ENCODE measurements at regions not wholly inside any gene's neighbourhood (a gene's known extent, or its start where the extent isn't known, plus 50 kb on each side); places are given as distances from the start of the nearest gene placed in this dataset.

GRCh38 chr7:10038351-10038750 is 935.3 kb upstream of the PHF14 start:
- DNase-seq = no peak

- DNase-seq = no peak
Observed at GRCh38 chr7:10040674-10041073, 933.0 kb upstream of the PHF14 start.

- DNase-seq = no peak
Observed at GRCh38 chr7:10070899-10071298, 902.8 kb upstream of the PHF14 start.

GRCh38 chr7:10075866-10076265 is 897.8 kb upstream of the PHF14 start:
- DNase-seq = no peak

- no peak for DNase-seq
Observed at GRCh38 chr7:10076660-10077300, 896.9 kb upstream of the PHF14 start.

GRCh38 chr7:10079572-10079971 is 894.1 kb upstream of the PHF14 start:
- DNase-seq = no peak

- no peak for DNase-seq
Observed at GRCh38 chr7:10082896-10083295, 890.8 kb upstream of the PHF14 start.

GRCh38 chr7:10083766-10084165 is 889.9 kb upstream of the PHF14 start:
- DNase-seq = no peak

- DNase-seq = no peak
Observed at GRCh38 chr7:10085231-10085630, 888.4 kb upstream of the PHF14 start.

- no peak for DNase-seq
Observed at GRCh38 chr7:10100572-10100971, 873.1 kb upstream of the PHF14 start.

- DNase-seq = no peak
Observed at GRCh38 chr7:10101351-10101750, 872.3 kb upstream of the PHF14 start.

- no peak for DNase-seq
Observed at GRCh38 chr7:10104292-10104691, 869.4 kb upstream of the PHF14 start.

GRCh38 chr7:10106609-10107008 is 867.1 kb upstream of the PHF14 start:
- DNase-seq = no peak

- no peak for DNase-seq
Observed at GRCh38 chr7:10116511-10116910, 857.2 kb upstream of the PHF14 start.

- no peak for DNase-seq
Observed at GRCh38 chr7:10117815-10118214, 855.9 kb upstream of the PHF14 start.

- no peak for DNase-seq
Observed at GRCh38 chr7:10120936-10121335, 852.7 kb upstream of the PHF14 start.

GRCh38 chr7:10121631-10122030 is 852.0 kb upstream of the PHF14 start:
- peak; percentile 46 for DNase-seq

GRCh38 chr7:10122551-10123100 is 851.0 kb upstream of the PHF14 start:
- peak; percentile 77 for DNase-seq

GRCh38 chr7:10128748-10129147 is 844.9 kb upstream of the PHF14 start:
- DNase-seq = no peak

GRCh38 chr7:10138087-10138854 is 835.4 kb upstream of the PHF14 start:
- DNase-seq = no peak

GRCh38 chr7:10146271-10146670 is 827.4 kb upstream of the PHF14 start:
- DNase-seq = no peak

- no peak for DNase-seq
Observed at GRCh38 chr7:10156972-10157371, 816.7 kb upstream of the PHF14 start.

GRCh38 chr7:10181996-10182395 is 791.7 kb upstream of the PHF14 start:
- DNase-seq = no peak

- no peak for DNase-seq
Observed at GRCh38 chr7:10192074-10192473, 781.6 kb upstream of the PHF14 start.
